ENCODE measurements at regions not wholly inside any gene's neighbourhood (a gene's known extent, or its start where the extent isn't known, plus 50 kb on each side); places are given as distances from the start of the nearest gene placed in this dataset.
A peak's percentile ranks its signal among the peaks of the same experiment; 100 is the strongest.

DNA sequence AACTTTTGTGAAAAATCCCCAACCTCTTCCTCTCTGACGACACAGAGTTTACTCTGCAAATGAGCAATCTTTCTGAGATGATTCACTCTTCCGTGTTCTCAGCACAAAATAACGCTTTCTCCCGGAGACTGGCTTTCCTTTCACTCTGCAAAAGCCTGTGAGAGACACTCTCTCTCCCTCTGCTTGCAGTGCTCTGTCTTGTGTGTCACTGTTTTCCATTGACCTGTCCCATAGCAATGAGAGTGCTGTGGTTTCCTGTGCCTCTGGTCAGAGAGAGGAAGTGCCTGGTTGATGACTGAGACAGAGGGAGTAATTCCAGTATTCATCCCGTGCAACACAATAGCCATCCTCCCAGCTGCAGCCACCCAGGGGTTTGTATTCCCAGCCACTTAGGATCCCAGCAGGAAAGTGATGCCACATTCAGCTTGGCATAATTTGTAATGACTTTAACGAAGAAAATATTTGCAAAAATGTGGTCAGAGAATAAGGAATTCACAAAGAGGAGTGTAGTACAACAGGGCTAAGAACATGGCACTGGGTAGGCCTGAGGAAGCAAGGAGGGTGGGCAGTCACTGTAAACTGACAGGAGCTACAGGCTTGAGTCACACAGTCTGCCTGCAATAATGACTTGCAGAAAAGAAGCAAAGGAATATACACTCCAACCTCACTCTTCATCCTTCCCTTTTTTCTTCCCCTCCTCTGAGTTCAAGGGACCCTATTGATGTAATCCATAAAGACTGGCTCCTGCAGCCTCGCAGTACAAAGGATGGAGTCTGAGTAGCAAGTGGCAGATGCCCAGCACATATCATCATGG is 463.5 kb upstream of the RGMB start:
- Histone ChIP-seq H3K27ac (ENCODE audit: low read depth, low read length, poor library complexity, severe bottlenecking) (no peak overlapping the region), H3K36me3 (ENCODE audit: insufficient read depth, low read length, poor library complexity, severe bottlenecking) (no peaks in the 10 kb centered on the region), H3K4me3 (ENCODE audit: low read depth, low read length, poor library complexity, severe bottlenecking) (no peak overlapping the region), H3K9me3 (ENCODE audit: low read depth, low read length, poor library complexity, severe bottlenecking) (no peaks in the 10 kb centered on the region), H3K27me3 (replicated peaks; ENCODE audit: insufficient read depth, low read depth, low read length, poor library complexity) (no peaks in the 10 kb centered on the region), H3K4me1 (ENCODE audit: insufficient read depth, low read length, poor library complexity, severe bottlenecking) (peaks cover 4% of the 10 kb centered on the region)
- no TSS peak for BruUV-seq (replicated peaks)
- intact Hi-C loops (cut with micrococcal nuclease; ENCODE audit: unreplicated experiment) = no loop called here
- CTCF ChIA-PET = no interaction called here
- TF ChIP-seq, protein P1, sequence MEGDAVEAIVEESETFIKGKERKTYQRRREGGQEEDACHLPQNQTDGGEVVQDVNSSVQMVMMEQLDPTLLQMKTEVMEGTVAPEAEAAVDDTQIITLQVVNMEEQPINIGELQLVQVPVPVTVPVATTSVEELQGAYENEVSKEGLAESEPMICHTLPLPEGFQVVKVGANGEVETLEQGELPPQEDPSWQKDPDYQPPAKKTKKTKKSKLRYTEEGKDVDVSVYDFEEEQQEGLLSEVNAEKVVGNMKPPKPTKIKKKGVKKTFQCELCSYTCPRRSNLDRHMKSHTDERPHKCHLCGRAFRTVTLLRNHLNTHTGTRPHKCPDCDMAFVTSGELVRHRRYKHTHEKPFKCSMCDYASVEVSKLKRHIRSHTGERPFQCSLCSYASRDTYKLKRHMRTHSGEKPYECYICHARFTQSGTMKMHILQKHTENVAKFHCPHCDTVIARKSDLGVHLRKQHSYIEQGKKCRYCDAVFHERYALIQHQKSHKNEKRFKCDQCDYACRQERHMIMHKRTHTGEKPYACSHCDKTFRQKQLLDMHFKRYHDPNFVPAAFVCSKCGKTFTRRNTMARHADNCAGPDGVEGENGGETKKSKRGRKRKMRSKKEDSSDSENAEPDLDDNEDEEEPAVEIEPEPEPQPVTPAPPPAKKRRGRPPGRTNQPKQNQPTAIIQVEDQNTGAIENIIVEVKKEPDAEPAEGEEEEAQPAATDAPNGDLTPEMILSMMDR (conservative IDR thresholded peaks at IDR 0.05; ENCODE audit: low read depth, low read length) = no peak
- TF ChIP-seq EZH2 (IDR thresholded peaks at IDR 0.05; ENCODE audit: borderline replicate concordance, low read depth, low read length, poor library complexity, severe bottlenecking) = no peak
- POLR2A ChIA-PET (ENCODE audit: low non-redundant PET) = no interaction called here
- peak; percentile 78 for DNase-seq (ENCODE audit: low spot score)

DNA sequence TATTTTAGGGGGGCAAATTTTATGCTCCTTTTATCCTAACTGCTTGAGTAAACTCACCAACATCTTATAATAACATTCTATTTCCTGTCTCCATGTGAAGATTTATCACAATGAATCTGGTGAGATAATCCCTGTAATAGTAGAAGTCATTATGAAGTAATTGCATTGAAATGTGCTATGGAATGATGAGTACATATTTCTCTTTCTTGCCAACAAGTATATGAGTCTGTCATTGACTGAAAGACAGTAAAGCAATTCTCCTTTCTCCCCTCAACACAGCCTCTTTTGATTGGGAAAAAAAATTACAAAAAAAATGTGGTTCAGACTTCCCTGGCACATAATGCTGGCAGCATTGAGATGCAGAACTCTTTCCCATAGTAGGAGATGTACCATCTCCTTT is 459.2 kb upstream of the RGMB start:
- H3K9me3 ChIP-seq (ENCODE audit: low read depth, low read length, poor library complexity, severe bottlenecking) = no peaks in the 10 kb centered on the region
- no peak overlapping the region for H3K4me3 ChIP-seq (ENCODE audit: low read depth, low read length, poor library complexity, severe bottlenecking)
- BruUV-seq (replicated peaks) = no TSS peak
- ChIA-PET CTCF (no interaction called here), POLR2A (ENCODE audit: low non-redundant PET) (no interaction called here)
- H3K27me3 ChIP-seq (replicated peaks; ENCODE audit: insufficient read depth, low read depth, low read length, poor library complexity) = no peaks in the 10 kb centered on the region
- TF ChIP-seq EZH2 (IDR thresholded peaks at IDR 0.05; ENCODE audit: borderline replicate concordance, low read depth, low read length, poor library complexity, severe bottlenecking) = no peak
- TF ChIP-seq, protein P1 (conservative IDR thresholded peaks at IDR 0.05; ENCODE audit: low read depth, low read length) = no peak
- intact Hi-C loops (cut with micrococcal nuclease; ENCODE audit: unreplicated experiment) = no loop called here
- no peaks in the 10 kb centered on the region for H3K36me3 ChIP-seq (ENCODE audit: insufficient read depth, low read length, poor library complexity, severe bottlenecking)
- H3K27ac ChIP-seq (ENCODE audit: low read depth, low read length, poor library complexity, severe bottlenecking) = no peak overlapping the region
- peaks cover 4% of the 10 kb centered on the region for H3K4me1 ChIP-seq (ENCODE audit: insufficient read depth, low read length, poor library complexity, severe bottlenecking)
- peak; percentile 49 for DNase-seq (ENCODE audit: low spot score)

DNA sequence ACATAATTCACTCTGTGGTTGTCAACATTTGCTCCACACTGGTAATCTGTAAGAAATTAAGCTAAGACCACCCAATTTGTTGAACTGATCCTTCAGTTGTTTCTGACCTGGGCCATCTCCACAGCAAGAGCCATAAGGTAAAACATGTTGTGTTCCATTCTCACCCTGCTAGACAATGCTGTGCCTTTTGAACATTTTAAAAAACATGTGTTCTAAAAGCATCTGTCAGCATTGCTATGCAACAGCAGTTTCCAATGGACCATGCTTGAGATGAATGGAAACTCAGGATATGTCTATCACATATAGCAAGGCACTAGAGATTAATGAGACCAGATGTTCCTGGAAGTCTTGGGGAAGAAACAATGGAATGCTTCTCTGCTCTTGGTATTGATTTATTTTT is 455.1 kb upstream of the RGMB start:
- BruUV-seq (replicated peaks) = no TSS peak
- intact Hi-C loops (cut with micrococcal nuclease; ENCODE audit: unreplicated experiment) = no loop called here
- Histone ChIP-seq H3K27ac (ENCODE audit: low read depth, low read length, poor library complexity, severe bottlenecking) (no peak overlapping the region), H3K4me1 (ENCODE audit: insufficient read depth, low read length, poor library complexity, severe bottlenecking) (peaks cover 4% of the 10 kb centered on the region), H3K9me3 (ENCODE audit: low read depth, low read length, poor library complexity, severe bottlenecking) (no peaks in the 10 kb centered on the region), H3K36me3 (ENCODE audit: insufficient read depth, low read length, poor library complexity, severe bottlenecking) (no peaks in the 10 kb centered on the region), H3K4me3 (ENCODE audit: low read depth, low read length, poor library complexity, severe bottlenecking) (no peak overlapping the region), H3K27me3 (replicated peaks; ENCODE audit: insufficient read depth, low read depth, low read length, poor library complexity) (no peaks in the 10 kb centered on the region)
- no peak for DNase-seq (ENCODE audit: low spot score)
- TF ChIP-seq EZH2 (IDR thresholded peaks at IDR 0.05; ENCODE audit: borderline replicate concordance, low read depth, low read length, poor library complexity, severe bottlenecking) = no peak
- TF ChIP-seq, protein P1 (conservative IDR thresholded peaks at IDR 0.05; ENCODE audit: low read depth, low read length) = no peak
- ChIA-PET POLR2A (ENCODE audit: low non-redundant PET) (no interaction called here), CTCF (no interaction called here)
